ENCODE measurements at regions not wholly inside any gene's neighbourhood (a gene's known extent, or its start where the extent isn't known, plus 50 kb on each side); places are given as distances from the start of the nearest gene placed in this dataset.
"Not testable (repeated sequence)": the region's sequence is repeated elsewhere in the genome, so short reads cannot be mapped to it uniquely, and the experiment has no call there.

DNA sequence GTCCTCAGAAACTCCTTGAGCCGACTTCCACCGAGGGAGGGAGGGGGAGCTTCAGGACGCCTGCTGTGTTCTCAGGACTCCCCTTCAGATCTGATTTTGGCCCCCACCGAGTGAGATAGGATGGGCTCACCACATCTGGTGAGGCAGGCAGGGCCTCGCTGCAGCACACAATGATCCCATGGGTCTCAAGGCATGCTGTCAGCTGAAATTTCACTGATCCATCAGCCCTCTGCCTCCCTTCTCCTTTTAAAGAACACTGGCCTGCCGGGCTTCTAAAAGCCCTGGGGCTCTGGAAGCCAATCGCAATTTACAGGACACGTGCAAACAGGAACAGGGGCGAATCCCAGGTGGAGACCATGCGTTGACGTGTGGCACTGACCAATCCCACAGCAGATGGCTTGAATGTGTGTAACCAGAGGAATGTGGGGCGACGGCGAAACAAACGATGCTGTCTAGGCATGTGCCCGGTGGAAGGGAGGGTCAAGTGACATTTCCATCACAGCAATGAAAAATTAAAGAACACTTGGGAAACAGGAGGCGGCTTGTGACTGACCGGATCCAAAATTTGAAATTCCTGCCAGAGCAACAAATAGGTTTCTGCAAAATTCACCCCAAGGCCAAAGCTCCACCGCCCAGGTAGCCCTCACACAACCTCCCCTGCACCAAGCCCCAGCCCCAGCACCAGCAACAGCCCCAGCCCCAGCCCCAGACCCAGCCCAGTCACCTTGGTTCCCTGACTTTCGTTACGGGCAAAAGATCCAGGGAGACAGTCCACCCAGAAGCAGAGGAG, 167.1 kb upstream of the ZNF337 start:
- peak; percentile 9 for DNase-seq

DNA sequence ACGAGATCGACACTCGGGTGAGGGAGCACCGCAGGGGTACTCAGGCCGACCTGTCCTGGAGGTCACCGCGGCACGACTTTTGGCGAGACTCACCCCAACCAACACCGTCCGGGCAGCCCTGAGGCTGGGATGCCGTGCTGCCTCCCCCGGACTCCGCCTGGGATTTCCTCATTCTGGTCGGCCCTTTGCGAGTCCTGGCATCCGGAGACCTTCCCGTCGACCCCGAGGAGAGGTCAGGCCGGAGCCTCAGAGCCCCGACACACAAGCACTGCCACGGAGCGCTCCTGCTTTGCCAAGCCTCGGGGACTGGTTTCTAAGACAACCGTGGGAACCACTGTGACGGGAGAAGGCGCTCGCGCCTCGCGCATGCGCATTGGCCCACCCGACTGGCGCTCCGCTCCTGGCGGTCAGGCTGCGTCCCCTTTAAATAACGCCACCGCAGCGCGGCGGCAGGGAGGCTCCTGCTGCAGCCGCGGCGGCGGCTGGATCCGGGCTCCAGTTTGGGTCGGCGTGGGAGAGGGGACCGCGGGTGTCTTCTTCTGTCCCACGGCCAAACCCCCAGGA, 166.4 kb upstream of the ZNF337 start:
- DNase-seq, result peak; percentile 82

DNA sequence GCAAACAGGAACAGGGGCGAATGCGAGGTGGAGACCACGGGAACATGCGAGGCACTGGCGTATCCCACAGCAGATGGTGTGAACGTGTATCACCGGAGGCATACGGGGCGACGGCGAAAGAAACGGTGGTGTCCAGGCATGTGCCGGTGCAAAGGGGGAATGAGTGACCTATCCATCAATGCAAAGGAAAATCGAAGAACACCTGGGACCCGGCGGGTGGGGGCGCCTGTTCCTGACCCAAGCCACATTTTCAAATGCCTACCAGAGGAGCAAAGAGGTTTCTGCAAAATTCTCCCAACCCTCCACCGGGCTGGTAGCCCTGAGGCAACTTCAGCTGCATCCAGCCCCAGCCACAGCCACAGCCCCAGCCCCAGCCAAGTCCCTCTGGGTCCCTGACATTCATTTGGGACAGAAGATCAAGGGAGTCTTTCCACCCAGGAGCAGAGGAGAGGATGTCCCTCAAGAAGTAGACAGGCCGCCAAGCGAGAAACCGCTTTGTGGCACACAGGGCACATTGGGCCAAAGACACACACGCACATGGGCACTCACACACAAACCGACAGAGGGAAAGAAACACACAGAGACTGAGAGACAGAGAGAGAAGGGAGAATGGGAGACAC, 164.0 kb upstream of the ZNF337 start:
- no peak for DNase-seq

DNA sequence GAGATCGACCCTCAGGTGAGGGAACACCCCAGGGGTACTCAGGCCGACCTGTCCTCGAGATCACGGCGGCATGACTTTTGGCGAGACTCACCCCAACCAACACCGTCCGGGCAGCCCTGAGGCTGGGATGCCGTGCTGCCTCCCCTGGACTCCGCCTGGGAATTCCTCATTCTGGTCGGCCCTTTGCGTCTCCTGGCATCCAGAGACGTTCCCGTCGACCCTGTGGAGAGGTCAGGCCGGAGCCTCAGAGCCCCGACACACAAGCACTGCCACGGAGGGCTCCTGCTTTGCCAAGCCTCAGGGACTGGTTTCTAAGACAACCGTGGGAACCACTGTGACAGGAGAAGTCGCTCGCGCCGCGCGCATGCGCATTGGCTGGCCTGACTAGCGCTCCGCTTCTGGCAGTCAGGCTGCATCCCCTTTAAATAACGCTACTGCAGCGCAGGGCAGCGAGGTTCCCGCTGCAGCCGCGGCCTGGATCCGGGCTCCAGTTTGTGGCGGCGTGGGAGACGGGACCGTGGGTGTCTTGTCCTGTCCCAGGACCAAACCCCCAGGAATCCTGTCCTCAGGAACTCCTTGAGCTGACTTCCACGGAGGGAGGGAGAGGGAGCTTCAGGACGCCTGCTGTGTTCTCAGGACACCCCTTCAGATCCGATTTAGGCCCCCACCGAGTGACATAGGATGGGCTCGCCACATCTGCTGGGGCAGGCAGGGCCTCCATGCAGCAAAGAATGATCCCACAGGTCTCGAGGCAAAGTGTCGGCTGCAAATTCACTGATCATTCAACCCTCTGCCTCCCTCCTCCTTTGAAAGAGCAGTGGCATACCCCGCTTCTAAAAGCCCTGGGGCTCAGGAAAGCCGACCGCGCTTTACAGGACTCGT, 163.2 kb upstream of the ZNF337 start:
- DNase-seq, result peak; percentile 56

DNA sequence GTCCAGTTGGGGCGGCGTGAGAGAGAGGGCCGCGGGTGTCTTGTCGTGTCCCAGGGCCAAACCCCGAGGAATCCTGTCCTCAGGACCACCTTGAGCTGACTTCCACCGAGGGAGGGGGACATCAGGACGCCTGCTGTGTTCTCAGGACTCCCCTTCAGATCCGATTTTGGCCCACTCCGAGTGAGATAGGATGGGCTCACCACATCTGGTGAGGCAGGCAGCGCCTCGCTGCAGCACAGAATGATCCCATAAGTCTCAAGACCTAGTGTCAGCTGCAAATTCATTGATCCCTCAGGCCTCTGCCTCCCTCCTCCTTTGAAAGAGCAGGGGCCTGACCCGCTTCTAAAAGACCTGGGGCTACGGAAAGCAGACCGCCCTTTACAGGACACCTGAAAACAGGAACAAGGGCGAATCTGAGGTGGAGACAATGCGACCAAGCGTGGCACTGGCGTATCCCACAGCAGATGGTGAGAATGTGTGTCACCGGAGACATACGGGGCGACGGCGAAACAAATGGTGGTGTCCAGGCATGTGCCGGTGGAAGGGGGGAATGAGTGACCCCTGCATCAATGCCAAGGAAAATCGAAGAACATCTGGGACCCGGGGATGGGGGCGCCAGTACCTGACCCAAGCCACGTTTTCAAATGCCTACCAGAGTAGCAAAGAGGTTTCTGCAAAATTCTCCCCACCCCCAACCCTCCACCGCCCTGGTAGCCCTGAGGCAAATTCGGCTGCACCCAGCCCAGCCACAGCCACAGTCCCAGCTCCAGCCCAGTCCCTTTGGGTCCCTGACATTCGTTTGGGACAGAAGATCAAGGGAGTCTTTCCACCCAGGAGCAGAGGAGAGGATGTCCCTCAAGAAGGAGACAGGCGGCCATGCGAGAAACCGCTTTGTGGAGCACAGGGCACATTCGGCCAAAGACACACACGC, 162.1 kb upstream of the ZNF337 start:
- DNase-seq, result no peak

DNA sequence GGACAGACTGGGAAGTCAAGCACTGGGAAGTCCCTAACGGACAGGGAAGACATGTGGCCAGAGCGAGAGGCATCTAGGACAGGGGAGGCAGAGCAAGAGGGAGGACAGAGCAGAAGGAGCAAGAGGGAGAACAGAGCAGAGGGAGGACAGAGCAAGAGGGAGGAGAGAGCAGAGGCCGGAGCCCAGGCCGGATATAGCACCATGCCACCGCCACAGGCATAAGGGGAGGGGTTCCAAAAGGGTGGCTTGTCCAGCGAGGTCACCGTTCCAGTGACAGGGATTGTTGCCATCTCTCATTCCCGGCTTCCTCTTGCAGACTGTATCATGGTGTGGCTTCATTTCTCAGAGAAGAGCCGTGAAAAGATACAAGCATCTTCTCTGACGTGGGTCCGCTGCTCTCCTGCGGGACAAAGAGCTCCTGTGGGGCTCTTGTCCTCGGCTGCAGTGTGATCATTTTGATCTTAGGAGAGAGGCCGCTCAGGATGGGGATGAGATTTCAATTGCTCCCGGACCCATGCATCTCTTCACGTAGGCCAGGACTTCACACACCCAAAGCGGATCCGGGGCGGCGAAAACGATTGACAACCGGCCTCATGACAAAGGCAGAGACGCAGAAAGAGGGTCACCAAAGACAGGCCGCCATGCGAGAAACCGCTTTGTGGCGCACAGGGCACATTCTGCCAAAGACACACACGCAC, 160.6 kb upstream of the ZNF337 start:
- not testable (repeated sequence) for DNase-seq

DNA sequence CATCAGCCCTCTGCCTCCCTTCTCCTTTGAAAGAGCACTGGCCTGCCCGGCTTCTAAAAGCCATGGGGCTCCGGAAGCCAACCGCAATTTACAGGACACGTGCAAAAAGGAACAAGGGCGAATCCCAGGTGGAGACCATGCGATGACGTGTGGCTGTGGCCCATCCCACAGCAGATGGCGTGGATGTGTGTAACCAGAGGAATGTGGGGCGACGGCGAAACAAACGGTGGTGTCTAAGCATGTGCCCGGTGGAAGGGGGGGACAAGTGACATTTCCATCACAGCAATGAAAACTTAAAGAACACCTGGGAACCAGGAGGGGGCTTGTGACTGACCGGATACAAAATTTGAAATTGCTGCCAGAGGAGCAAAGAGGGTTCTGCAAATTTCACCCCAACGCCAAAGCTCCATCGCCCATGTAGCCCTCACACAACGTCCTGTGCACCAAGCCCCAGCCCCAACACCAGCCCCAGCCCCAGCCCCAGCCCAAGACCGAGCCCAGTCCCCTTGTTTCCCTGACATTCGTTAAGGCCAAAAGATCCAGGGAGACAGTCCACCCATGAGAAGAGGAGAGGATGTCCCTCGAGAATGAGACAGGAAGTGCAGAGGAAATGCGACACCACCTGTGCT, 159.7 kb upstream of the ZNF337 start:
- no peak for DNase-seq

DNA sequence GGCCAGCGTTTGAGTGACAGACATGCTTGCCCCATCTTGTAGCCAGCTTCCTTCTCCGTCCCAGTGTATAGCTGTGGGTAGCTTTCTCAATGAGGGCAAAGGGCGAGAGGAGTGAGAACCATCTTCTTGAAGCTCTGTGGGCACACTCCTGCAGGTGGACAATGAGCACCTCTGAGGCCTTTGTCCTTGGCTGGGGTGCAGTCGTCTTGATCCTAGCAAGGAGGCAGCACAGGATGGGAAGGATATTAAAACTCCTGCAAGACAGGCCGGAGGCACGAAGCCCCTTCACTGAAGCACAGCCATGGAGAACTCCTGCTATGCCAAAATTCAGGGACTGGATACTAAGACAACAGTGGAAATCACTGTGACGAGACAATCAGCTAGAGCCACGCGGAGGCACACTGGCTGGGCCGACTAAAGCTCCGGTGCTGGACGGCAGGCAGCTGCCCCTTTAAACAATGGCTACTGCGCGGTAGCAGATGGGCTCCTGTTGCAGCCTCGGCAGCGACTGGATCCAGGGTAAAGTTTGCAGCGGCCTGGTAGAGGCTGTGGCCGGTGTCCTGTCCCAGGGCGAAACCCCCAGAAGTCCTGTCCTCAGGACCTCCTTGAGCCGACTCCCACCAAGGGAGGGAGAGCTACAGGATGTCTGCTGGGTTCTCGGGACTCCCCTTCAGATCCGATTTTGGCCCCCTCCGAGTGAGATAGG, 159.0 kb upstream of the ZNF337 start:
- DNase-seq, result not testable (repeated sequence)

DNA sequence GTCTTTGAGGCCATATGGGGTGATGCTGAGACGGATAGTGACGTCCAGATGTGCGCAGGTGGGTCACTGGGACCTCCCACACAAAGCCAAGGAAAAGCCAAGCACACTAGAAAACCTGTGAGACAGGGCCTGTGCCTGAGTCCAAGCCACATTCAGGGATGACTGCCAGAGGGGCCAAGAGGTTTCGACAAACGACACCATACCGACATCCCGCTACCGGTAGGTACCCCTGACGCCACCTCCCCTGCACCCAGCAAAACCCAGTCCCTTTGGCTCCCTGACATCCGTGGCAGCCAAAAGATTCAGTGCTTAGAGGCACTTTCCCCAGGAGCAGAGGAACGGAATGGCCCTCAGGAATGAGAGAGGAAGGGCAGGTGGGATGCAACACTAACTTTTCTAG, 158.0 kb upstream of the ZNF337 start:
- DNase-seq, result not testable (repeated sequence)

DNA sequence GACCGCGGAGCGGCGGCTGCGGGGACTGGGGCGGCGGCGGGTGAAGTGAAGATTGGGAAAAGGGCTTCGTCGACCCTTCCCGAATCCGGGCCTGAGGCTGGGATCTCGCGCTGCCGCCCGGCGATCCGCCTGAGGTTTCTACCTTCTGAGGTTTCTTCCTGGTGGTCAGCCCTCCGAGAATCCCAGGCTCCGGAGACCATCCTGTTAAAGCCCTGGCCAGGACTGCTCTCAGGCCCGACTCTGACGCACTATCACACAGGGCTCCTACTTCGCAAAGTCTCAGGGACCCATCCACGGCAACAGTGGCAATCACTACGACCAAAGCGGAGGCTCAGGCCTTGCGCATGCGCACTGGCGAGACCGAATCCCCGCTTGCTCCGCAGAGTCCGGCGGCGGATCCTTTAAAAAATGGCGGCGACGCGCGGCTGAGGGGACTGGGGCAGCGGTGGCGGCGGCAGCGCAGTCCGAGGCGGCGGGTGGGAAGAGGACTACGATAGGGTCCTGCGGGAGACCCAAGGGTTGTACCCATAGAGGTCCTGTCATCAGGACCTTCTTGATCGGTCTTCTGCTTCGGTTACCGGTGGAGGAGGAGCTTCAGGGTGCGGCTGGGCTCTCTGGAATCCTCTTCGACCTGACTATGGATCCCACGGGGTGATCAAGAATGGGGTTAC, 157.2 kb upstream of the ZNF337 start:
- peak; percentile 80 for DNase-seq

DNA sequence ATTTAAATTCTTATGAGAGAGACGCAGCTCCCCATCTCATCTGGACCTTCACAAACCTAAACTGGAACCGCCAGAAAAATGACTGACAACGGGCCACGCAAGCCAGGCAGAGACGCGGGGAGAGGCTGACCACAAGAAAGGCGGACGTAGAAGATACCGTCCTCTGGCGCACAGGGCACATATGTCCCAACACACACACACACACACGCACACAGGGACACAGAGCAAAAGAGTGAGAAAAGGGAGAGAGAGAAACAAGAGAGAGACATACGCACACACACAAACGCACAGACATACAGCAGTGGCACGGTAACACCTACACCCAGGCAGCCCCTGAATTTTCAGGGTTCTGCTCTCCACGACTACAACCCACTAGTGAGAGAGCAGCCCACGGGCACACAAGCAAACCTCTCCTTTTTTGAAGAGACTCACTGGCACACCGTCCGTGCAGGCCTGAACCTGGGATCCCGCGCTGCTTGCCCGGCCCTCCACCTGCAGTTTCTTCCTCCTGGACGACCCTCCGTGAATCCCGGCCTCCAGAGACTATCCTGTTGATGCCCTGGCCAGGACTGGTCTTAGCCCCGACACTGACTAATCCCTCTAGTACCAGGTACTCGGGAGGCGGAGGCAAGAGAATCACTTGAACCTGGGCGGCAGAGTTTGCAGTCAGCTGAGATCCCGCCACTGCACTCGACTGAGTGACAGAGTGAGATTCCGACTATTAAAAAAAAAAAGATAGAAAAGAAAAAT, 156.5 kb upstream of the ZNF337 start:
- not testable (repeated sequence) for DNase-seq

DNA sequence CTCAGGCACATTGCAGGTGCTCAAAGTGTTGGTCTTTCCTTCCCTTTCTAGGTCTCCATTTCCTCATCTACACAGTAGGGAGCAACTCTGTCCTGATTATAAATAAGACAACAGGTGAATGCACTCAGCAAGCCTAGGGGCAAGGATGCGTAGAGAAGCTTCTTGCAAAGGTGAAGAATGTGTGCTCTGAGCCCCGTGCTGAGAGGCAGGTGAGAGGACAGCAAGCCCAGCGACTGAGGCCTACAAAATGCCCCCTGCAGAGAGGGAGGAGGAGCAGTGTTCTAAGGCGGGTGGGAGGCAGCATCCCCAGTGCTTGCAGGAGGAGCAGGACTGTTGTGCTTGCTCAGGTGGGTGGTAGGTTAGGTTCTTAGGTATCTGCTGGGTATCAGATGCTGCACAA, 153.5 kb upstream of the ZNF337 start:
- not testable (repeated sequence) for DNase-seq

DNA sequence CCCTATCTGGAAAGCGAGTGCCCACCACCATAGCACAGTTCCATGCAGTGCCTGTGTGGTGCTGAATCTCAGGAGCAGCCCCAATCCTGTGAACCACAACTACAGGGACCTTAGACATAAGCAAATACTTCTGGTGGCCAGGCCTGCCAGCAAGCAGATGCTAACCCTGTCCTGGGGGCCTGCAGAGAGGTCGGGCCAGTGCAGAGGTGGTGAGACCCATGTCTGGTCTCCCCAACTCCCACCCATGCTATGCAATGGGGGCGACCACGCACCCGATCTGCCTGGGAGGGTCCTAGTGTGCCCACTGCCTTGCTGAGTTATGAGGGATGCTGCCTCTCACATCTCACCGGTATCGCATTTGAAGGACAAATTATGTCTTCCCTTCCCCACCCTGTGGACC, 151.6 kb upstream of the ZNF337 start:
- no peak for DNase-seq

DNA sequence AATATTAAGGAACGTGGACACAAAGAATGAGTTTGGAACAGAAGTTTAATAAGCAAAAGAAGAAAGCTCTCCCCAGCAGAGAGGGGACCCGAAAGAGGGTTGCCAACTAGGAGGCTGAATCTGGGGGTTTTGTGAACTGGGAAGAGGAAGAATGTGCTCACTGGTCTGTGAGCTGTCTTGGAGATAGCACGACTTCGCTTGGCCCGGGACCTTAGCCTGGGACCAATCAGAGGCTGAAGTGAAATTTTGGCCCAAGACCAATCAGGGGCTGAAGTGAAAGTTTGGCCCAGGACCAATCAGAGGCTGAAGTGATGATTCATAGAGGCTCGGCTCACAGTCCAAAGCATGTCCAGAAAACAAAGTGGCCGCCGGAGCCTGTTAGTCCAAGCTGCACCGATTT, 148.0 kb upstream of the ZNF337 start:
- not testable (repeated sequence) for DNase-seq

DNA sequence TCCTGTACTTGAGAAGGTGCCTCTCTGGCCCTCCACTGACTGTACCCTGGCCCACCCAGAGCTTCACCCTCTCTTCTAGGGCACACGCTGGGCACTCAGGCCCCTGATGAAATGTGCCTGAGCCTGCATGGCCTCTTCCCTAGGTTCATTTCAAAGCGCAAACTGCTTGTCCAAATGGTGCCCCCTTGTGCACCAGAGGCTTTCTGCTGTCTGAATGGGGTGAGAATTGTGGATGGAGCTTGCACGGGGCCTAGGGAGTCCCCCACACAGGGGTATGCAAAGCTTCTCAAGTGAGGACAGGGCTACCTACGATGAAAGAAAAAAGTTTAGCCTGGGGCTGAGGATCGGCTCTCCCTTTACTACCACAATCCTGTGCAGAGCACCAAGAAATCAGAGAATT, 116.9 kb upstream of the ZNF337 start:
- DNase-seq, result not testable (repeated sequence)

DNA sequence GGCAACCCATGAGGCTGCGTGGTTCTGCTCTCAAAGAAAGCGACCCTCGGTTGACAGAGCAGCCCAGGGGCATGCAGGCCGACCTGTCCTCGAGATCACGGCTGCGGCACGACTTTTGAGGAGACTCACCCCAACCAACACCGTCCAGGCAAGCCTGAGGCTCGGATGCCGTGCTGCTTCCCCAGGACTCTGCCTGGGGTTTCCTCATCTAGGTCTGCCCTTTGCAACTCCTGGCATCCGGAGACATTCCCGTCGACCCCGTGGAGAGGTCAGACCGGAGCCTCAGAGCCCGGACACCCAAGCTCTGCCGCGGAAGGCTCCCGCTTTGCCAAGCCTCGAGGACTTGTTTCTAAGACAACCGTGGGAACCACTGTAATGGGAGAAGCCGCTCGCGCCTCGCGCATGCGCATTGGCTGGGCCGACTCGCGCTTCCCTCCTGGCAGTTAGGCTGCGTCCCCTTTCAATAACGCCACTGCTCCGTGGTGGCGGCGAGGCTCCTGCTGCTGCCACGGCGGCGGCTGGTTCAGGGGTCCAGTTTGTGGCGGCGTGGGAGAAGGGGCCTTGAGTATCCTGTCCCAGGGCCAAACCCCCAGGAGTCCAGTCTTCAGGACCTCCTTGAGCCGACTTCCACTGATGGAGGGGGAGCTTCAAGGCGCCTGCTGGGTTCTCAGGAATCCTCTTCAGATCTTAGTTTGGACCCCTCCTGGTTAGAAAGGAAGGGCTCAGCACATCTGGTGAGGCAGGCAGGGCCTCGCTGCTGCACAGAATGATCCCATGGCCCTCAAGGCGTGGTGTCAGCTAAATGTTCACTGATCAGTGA, 101.7 kb upstream of the ZNF337 start:
- not testable (repeated sequence) for DNase-seq

DNA sequence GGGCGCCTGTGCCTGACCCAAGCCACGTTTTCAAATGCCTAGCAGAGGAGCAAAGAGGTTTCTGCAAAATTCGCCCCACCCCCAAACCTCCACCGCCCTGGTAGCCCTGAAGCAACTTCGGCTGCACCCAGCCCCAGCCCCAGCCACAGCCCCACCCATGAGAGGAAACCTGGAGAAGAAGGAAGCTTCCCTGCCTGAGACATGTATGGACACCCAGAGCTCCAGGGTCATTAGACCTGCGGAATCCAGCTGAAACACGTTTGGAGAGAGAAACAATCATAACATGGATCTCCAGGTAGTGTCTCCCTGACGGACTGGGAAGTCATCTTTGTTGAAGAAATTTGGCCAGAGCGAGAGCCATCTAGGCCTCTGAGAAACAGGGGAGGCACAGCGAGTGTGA, 100.4 kb upstream of the ZNF337 start:
- DNase-seq, result not testable (repeated sequence)

DNA sequence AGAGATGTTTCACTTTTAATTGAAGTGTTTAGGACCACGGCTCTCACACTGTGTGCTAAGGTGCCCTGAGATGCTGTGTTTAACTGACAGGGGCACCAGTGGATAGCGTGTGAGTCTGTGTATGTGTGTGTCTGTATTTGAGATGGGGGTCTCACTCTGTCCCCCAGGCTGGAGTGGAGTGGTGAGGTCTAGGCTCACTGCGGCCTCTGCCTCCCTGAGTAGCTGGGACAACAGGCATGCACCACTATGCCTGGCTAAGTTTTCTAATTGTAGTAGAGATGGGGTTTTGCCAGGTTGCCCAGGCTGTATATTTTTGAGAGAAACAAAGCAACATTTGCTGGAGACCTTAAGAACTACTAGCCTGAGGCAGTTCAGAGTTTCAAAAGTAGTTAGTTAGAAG, 80.6 kb upstream of the ZNF337 start:
- DNase-seq, result not testable (repeated sequence)

Data from fibroblast of upper back skin (primary cell).